Anterior cingulate cortex (tissue), 58 donors: ENCODE measurements at regions not wholly inside any gene's neighbourhood (a gene's known extent, or its start where the extent isn't known, plus 50 kb on each side); places are given as distances from the start of the nearest gene placed in this dataset.
"Not testable (repeated sequence)": the region's sequence is repeated elsewhere in the genome, so short reads cannot be mapped to it uniquely, and the experiment has no call there.

ENCODE experiments used
- DNase-seq, 58 donors: peaks; one replicate each; lab custom pipeline; 2025; lab: John Stamatoyannopoulos, UW

DNA sequence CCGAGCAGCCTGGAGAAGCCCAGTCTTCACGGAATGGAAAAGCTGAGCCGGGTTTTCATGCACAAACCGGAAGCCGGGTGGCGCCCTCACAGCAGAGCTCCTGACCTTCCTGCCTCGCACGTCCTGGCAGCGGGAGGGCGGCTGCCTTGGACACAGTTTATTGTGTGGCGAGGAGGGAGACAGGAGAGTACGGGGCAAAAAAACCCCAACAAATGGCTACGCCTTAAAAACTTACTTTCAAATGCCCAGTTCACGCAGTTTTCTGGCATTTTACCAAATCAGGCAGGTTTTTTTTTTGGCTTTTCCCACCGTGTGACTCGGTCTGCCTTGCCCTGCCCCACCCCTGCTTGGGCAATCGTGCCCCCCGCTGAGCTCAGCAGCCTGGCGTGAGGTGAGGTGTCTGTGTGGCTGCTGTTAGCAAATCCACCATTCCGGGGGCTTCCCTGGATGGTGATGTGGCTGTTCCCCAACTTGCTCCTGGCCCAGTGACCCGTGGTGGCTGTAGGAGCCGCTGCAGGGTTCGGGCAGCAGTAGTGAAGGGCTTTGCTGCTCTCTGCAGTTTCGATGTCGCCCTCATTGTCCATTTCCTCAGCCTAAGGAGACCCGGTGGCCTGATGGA, 187.1 kb upstream of the SULF2 start:
- peak in 18 of 58 donors; percentile 2 to 37 (median 14) for DNase-seq

DNA sequence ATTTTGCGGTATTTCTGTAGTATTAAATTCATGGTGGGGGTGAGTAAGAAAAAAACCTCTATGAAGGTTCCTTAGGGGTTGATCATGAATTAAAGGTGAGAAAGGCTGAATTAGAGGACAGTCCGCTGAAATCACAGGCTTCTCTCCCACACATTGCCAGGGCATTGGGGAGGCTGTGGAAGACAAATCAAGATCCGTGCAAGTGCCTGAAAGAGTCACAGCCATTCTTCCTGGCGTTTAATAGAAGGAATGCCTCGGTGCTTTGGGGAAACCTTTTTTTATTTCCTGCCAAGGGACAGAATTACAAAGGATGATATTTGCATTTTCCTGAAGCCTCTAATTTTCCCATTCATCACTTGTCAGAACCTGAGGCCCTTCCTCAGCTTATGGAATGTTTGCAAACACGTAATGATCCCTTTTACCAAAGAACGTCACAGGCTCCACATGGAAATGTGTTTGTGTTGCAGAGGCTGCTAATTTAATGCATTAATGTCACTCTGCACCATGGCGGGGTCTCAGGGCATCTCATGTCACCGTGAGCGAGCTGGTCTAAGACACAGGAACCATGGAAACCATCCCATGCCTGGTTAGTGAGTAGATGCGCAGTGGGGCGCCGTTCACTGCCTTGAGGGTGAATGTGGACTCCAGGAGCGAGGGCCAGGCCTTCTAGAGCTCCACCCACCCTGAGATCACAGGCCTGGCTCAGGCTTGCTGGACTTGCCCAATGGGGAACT, 185.9 kb upstream of the SULF2 start:
- DNase-seq: no peak

DNA sequence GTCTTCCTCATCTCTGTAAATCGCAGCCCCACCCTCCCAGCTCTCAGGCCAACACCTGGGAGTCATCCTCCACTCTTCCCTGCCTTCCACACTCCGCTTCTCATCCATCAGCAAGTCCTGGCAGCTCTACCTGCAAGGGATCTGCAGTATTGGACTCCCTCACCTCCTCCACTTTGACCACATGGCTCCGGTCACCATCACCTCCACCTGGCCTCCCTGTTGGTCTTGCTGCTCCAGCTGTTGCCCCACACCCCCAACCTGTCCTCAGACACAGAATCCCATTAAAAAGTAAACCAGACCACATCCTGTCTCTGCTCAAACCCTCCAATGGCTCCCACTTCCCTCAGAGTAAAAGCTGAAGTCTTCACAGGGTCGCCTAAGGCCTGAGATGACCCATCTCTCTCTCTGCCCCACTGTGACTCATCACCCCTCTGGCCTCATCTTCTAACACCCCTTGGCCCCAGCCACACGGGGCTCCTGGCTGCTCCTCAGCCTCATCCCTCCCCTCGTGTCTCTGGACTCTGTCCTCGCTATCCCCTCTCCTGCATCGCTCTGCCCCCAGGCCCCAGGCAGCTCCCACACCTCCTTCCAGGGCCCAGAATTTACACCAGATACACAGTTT, 185.1 kb upstream of the SULF2 start:
- no peak for DNase-seq

GRCh38 chr20:47969426-47969825, 184.1 kb upstream of the SULF2 start:
- no peak for DNase-seq

- DNase-seq: no peak
These were observed 183.4 kb upstream of the SULF2 start for GRCh38 chr20:47968541-47969310.

DNA sequence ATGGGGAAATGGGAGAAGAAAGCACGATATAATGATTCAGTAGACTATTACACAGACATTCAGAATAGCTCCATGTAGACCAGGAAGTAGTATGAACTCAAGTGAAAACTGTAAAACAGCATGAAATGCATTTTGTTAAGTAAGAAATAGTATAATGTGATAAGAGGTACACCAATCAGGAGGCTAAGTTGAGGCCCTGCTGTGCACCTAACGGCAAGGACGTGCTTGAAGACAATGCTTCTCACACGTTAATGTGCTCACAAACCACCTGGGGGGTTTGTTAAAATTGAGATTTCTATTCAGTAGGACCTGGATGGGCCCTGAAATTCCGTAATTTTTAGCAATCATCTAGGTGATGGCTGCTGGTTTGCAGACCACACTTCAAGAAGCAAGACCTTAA, 178.9 kb upstream of the SULF2 start:
- no peak for DNase-seq

GRCh38 chr20:47963022-47963421, 177.7 kb upstream of the SULF2 start:
- DNase-seq: no peak

DNA sequence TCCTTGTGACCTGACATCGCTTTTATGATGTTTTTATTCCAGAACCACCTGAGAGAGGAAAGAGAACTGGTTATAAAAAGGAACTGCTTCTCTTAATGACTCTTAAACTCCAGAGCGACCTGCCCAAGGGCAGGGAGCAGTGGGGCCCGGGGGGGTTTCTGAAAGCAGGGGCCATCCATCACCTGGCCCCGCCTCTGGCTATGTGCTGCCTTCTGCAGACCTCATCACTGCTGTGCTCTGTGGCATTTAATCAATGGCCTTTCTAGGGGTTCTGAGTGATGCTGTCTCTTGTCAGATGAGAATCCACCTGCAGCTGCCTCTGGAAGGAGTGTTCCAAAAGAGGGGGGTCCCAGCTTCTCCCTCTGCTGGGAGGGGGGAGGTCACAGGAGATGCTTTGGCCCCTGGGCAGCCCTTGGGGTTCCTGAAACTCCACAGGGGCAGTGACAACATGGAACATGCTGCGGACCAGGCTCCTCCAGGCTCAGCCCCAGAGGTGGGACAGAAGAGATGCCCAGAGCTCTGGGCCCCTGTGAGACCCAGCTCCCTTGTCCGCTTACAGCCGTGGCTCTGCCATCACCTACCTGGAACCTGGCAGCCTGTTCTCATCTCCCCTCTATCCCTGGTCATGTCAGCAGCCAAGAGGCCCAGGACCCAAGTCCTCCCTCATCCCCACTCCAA, 177.1 kb upstream of the SULF2 start:
- no peak for DNase-seq

DNA sequence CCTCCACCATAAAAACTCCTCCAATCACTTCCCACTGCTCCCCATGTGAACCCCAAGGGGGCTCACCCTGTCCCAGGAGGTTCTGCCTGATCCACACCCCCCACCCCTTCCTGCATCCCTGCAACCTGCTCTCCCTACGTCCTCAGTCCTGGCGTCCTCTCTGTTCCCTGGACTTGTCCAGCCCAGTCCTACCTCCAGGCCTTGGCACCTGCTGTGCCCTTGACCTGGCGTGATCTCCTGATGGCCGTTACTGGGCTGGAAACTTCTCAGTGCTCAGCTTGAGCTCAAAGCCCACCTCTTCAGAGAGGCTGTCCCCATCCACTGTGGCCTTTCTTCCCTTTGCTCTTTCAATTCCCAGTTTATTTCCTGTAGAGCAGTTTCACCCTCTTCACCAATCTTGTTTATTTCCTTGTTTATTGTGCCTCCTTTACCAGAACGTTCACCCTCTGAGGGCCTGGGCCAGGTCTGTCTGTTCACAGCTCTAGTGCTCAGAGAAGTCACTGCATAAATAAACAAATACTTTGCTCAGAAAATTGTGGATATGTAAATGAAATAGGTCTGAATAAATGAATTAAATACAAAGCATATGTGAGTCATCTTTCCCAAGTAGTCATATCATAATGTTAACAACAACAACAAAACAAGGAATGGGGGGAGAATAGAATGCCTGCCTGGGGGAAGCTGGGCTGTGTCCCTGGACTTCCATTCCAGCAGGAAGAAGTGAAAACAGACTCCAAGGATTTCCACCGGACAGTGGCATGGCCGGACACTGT, 175.7 kb upstream of the SULF2 start:
- no peak for DNase-seq

- DNase-seq: no peak
These were observed 175.0 kb upstream of the SULF2 start for GRCh38 chr20:47960277-47960676.

GRCh38 chr20:47957989-47958801, 172.9 kb upstream of the SULF2 start:
- not testable (repeated sequence) for DNase-seq

DNA sequence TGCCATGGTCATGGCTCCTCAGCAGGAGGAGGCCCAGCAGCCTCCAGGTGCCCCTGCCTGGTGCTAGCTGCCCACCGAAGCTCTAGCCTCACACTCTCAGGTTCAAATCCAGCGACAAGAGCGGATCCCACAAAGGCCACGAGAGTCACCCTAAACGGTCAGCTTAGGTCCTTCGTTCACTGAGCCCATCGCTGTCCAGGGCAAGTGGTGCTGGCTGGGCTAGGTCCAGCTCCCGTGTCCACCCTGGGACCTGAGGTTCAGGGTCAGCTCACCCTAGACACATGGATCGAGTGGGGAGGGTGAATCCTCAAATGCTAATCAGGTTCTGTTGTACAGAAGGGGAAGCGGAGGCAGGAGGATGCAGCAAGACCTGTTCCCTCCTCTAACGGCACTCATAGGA, 171.9 kb upstream of the SULF2 start:
- DNase-seq: no peak

- DNase-seq: no peak
These were observed 171.2 kb upstream of the SULF2 start for GRCh38 chr20:47956268-47956995.

DNA sequence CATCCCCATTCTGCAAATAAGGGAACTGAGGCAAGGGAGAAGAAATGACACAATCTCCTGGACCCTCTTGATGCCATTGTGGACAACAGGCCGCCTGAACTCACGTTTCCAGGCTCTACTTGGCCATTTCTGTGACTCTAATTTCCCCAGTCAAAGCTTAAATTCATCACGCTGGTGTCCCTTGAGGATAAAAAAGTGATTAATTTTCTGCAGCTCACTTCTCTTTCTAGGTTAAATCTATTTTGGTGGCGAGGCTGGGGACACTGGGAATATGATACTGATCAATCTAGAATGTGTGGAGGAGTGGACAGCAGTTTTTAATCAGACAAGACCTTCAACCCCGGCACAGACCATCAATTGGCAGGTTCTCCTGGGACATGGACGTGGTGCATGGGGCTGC, 168.2 kb upstream of the SULF2 start:
- DNase-seq: no peak

DNA sequence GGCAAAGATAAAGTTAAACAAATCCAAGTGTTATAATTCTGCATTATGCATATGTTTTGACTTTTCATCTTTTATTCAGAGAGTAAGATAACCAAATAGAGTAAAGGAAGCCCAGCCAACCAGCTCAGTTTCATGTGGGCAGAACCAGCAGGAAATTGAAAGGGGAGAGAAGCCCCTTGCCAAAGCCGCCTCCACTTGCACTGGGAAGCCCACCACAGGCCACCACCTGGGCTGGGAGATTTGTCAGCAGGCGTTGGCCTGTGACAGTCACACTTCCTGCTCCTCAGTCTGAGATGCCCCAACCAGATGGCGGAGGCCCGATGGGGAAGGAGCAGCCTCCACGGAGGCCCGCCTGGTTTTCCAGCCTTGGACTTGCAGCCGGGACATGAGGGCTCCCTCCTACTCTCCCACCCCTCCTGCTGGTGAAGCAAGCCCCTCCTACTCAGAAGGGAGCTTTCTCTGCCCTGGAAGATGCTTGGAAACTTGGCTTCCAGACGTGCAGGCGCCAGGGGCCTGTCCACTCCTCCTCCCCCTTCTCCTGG, 166.8 kb upstream of the SULF2 start:
- DNase-seq: no peak

- no peak for DNase-seq
These were observed 166.3 kb upstream of the SULF2 start for GRCh38 chr20:47951521-47951971.

- no peak for DNase-seq
These were observed 165.6 kb upstream of the SULF2 start for GRCh38 chr20:47950913-47951283.
